HG03103 (cell line): ENCODE measurements at regions not wholly inside any gene's neighbourhood (a gene's known extent, or its start where the extent isn't known, plus 50 kb on each side); places are given as distances from the start of the nearest gene placed in this dataset.

Source experiments
- ATAC-seq: cut with Tn5 transposase; IDR thresholded peaks from one replicate; pipeline ENCODE4 v1.9.1; 2021; ENCODE audit warnings: low read depth; ENCODE audit not compliant: unreplicated experiment

DNA sequence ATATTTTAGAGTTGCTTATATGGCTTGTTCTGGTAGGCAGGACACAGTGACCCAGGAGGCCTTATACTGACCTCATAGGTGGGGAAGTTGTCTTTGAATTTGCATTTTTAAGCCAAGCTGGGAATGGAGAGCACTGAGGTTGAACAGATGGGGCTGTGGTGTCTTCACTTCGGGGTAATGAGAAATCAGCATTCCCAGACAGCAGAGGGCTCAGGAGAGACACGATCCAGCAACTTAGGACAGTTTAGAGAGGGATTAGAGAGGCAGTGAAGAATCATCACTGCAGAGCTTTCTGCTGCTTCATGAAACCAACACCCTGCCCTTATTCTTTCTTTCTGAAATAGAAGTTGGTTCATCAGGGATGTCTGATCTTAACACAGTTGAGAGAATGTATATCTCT, 202.4 kb downstream of the TDRD15 start:
- ATAC-seq: no peak

DNA sequence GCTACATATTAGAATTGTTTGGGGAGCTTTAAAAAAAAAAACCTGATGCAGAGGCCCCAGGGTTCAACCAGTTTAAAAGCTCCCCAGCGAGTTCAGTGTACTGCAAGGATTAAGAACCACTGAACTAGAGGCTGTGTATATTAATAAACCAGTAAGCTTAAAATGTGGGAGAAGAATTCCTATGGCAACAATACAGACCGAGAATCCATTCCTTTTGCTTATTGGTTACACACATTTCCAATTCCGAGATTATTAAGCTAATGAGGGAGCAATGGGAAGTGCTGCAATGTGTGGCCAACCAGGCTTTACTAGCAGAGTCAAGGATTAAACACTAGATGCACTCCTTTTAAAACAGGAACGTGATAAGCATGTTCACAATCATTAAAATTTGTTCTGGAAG, 204.4 kb downstream of the TDRD15 start:
- ATAC-seq: no peak

DNA sequence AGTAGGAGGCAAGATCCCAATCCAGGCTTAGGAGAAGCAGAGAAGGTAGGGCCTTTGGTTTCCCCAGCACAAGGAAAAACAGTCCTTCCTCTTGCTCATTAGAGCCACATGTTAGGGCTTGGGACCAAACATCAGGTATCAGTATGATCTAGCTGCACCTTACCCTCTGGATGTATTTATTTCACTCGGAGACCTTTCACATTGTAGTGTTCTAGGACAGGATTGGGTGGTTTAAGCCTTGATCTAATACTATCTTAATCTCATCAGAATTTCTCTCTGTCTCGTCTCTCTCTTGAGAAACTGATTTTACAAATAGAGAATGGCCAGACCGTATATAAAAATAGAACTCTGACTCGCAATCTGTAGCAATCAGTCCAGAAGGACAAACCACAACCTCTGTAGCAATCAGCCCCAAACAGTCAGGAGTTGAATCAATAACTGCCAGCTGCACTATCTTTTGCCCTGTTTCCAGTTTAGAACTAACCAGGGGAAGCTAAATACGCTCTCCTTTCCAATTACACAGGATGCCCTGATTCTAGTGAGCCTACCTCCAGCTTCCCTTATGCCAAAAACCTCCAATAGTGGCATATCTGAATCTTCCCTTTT, 207.1 kb downstream of the TDRD15 start:
- no peak for ATAC-seq

DNA sequence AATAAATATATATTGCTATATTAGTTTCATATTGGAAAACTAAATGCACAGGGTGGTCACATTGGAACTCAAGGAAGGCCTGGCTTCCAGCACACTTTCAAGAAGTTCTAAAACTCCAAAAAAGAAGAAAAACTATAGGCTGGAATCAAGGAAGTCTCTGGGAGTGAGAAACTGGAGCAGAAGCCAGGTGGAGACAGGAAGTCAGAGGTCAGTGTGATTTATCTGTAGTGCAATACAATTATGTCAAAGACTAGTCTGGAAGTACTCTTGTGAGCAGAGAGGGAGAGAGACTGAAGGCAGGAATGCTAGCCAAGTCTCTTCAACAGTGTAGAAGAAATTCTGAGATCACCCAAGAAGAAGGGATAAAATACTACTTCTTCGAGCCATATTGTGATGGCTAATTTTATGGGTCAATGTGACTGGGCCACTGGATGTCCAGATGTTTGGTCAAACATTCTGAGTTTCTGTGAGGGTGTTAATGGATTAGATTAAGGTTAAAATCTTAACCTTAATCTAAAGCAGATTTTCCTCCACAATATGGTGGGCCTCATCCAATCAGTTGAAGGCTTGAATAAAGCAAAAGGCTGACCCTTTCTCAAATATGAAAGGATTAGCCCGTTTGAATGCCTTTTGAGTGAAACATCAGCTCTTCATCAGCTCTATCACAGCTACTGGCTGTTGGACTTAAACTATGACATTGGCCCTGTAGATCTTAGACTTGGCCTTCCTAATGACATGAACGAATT, 208.0 kb downstream of the TDRD15 start:
- no peak for ATAC-seq

DNA sequence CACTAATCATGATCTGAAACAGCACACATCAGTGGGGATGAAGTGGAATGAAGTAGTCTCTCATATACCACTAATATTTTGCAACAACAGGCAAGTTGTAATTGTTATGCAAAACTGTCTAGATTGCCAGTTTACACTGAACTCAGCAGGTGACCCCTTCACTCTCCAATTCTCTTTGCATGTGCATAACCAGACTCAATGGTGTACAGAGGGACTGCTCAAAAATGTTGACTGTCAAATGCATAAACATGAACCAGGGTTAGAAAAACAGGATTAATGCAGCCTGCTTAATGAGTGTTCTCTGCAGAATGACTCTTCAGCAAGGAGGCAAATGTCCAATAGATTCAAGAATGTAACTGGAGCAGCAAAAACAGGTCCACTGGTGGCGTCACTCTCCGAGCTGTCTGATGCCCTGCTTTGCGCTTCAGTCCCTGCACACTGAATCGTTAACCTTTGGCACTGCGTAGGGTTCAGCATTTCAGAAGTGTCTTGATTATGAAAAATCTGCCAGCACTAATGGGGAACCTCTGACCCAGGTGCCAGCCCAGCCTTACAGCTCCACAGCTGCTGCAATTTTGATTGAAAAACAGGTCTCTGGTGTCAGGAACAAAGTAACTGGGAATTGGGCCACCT, 209.3 kb downstream of the TDRD15 start:
- no peak for ATAC-seq

DNA sequence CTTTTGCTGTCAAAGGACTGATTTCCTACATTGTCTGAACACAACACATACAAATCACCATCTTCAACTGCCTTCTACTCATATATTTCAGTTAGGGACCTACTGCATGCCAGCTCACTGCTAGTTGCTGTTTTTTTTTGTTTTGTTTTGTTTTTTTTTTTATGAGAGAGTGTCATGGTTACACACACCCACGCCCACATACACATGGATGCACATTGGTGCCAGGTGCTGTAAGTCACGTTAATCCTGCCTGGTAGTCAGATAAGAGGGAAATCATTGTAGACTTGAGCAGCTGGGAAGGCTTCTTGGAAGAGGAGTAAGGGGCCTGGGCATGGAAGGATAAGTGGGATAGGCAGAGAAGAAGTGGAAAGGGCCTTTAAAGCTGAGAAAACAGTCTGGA, 209.9 kb downstream of the TDRD15 start:
- ATAC-seq: no peak

DNA sequence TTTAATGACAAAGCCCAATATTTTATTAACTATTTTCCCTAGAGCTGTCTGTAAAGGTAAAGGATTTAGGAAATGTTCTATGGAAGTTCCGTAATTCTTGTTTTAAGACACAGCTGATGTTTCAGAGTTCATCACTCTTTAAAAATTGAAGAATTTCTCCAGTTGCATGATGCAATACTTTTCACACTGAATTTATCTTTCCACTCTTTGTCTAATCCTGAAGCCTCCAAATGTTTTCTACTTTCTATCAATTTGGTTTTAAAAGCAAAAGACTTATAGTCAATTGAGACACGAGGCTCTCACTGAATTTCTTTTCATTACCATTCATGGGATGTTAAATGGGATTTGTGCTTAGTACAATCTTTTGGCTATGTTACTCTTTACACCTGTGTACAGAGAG, 223.2 kb downstream of the TDRD15 start:
- ATAC-seq: no peak

DNA sequence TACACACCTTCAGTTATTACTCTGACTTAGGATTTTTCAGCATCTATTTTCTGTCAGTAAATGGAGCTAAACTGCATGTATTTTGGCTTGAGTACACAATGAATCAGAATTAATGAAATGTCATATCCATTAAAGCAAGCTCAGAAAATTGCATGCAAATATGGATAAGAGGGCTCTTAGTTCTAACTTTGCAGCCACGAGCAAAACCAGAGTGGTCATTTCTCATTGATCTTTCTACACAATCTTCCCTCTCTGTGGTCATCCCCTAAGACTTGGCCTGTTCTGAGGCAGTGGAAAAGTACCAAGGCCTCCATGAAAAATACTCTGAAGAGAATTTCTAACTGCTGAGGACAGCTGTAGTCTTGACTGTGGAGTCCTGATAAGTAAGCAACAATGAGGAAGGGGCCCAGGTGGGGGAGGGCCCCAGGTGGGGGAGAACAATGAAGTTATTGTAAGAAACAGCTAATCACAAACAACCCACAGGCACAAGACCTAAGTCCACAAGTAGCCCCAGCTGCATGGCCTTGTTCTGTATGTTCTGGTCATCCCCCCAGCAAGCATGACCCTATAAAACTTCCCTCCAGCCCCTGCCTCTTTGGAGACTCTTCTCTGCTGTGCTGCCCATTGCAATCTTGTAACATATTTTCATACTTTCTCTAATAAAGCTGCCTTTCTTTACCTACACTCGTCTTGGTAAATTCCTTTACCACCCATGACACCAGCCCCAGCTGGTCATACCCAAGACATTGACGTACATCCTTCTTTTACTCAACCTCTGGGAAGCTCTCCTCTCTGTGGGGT, 230.3 kb downstream of the TDRD15 start:
- no peak for ATAC-seq

DNA sequence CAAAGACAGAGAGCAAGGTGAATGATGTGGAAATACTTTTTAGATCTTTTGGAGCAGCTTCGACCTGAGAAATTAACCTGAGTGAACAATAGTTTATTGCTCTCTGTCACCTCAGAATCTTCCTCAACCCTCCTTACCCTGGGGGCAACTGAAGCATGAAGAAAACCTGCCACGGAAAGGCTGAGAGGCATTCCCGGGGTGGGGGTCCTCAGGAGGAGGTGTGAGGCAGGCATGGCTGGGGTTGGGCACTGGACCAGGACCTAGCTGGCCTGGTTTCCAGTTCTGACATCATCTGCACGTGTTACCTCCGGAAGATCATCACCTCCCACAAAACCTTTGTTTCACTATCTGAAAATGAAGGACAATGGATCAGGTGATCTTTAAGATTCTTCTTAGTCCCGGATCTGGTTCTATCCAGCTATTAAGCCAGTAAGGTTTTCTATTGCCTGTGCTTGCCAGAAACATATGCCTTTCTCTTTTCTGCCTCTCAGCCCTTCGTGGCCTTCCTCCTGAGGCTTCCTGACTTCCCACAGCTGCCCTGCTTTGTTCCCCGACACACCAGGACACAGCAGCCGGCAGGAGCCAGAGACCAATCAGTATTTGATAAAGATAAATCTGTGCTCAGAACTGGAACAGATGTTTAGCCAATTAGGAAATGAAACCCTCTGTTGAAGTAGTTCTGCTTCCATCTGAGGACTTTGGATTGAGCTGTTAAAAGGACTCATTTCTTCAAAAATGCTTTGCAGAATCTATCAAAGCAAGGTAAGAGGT, 232.5 kb downstream of the TDRD15 start:
- no peak for ATAC-seq

DNA sequence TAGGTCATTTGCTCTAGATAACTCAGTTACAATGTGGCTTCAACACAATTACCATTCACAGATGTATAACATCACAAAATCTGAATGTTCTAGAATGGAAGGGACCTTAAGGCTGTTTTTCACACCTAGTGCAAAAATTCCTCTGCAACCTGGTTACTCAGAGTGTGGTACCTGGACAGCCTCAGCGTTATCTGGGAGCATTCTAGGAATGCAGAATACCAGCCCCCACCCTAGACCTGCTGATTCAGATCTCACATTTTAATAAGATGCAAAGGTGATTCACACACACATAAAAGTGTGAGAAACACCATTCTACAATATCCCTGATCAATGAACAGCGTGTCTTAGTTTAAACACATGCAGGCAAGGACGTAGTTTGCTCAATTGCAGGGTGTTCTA, 233.1 kb downstream of the TDRD15 start:
- no peak for ATAC-seq

DNA sequence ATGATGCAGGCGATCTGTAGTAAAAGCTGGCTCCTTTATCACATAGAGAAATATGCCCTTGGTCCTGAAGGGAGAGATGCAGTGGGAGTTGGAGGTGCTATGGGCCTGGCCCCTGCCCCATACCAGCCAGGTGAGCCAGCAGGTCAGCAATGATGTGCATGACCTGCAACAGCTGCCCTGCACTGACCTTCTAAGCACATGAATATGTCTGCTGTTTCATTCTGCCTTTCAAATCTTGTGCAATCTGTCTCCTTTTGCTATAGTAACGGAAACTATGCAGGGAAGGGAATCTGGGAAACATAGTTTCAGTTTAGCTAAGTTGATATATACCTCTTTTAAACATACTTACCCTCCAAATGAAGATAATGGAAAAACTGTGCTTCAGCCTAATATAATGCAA, 235.2 kb downstream of the TDRD15 start:
- ATAC-seq: no peak

DNA sequence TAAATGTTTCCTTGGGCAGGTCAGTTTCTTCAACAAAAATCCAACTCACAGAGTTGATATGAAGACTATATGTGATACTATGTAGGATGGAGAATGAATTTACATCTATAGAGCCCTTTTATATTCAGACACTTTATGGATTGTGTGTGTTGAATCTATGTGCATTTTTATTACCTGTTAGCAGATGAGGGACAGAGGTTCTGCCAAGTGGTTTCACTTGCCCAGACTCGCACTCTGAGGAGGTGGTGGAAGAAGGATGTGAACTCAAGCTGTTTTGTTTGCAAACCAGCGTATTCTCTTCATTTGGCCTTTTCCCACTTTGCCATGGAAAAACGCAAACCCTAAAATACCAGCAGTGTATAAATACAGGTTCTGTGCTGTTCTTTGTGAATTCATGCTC, 237.6 kb downstream of the TDRD15 start:
- no peak for ATAC-seq

DNA sequence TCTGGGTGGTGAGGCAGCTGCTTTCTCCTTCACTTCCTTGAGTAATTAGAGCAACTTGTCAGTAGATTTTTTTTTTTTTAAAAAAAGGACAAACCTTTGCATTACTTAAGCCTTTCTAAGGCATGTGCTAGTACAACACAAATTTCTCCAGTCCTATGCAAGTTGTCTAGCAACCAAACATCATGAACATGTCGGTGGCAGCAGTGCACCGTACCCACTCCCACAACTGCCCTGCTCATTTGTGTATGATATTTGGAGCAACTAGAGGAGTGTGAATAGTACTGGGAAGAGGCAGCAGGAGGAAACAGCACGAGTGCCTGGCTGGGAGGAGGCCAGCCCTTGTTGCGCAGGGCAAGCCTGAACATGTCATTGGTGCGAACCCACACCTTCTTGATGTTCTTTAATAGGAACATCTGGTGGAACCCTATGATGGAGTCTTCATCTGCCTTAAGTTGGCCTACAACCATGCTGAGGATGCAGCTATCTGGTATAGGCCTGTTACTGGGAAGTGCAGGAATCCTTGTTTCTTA, 238.3 kb downstream of the TDRD15 start:
- no peak for ATAC-seq

DNA sequence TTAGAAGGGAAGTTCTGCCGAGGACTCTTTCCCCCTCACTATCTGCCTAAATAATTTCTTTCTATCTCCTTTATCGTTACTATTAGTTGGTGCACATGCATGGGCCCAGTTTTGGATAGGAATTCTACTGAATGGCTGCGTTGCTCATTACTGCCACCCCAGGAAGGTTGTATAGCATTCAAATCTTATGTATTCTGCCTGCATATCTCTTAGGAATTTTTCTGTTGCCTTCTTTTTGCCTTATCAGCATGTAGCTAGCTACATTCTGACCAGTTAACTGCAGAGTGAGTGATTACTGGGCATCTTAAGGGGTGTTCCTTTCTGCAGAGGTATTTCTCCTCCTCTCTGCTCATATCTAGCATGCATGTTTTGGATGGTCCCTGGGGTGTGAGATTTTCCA, 239.6 kb downstream of the TDRD15 start:
- ATAC-seq: no peak

DNA sequence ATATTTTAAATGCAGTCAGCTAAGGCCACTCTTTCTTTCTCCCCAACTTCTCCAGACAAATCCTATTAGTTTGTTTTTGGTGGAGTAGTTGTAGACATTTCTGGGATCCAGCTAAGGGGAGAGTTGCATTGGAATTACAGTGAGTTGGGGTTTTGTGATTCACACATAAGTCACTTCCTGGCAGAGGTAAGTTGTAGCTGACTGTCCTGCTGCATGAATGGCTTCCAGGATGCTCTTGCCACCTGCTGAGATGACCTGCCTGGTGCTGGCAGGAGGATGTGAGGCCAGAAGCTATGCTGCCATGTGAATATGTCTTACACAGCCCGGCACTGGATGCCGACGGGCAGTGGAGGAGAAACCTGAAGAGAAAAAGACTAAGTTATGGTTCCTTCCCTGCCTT, 243.7 kb downstream of the TDRD15 start:
- no peak for ATAC-seq

DNA sequence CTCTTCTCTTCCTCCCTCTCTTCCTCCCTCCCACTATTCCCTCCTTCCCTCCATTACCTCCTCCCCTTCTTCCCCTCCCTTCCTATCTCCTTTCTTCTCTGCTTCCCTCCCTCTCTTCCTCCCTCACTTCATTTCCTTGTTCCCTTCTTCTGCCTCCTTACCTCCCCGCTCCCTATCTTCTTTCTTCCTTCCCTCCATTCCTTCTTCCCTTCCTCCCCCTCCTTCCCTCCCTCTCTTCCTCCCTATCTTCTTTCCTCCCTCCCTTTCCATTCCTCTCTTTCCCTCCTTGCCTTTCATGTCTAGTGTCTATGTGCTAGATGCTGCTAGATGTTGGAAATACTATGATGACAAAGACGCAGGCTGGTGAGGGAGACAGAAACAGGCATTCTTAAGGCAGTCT, 246.0 kb downstream of the TDRD15 start:
- no peak for ATAC-seq

DNA sequence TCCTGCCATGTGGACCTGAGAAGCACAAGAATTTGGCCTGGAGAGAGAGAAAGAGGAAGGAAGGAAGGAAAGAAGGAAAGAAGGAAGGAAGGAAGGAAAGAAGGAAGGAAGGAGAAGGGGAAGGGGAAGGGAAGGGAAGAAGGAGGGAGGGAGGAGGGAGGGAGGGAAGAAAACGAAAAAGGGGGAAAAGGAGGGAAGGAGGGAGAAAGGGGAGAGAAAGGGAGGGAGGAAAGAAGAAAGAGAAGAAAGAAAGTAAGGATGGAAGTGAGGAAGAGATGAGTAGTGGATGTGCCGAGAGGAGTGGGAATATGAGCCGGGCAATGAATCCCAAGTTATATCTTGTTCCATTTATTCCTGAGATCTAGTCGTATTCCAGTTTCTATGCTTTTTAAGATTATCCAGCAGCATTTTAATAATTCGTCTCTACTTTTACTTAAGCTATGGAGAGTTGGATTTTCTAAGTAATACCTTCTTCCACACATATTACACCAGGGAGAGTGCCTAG, 247.8 kb downstream of the TDRD15 start:
- ATAC-seq: no peak

DNA sequence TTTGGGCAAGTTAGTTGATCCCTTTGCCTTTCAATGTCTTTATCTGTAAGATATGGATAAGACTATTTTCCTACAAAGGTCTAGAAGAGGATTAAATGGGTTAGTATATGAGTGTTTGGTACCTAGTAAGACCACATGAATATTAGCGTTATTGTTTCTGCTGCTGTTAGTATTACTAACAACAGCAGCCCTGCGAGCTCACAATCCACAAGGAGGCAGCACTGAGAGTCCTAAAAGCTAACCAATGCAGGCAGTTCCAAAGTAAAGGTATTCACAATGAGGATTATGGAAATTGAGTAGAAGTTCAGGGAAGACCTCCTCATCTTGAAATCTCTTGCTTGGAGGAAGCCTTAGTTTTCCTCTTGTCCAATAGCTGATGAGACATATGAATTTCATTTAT, 248.9 kb downstream of the TDRD15 start:
- no peak for ATAC-seq

DNA sequence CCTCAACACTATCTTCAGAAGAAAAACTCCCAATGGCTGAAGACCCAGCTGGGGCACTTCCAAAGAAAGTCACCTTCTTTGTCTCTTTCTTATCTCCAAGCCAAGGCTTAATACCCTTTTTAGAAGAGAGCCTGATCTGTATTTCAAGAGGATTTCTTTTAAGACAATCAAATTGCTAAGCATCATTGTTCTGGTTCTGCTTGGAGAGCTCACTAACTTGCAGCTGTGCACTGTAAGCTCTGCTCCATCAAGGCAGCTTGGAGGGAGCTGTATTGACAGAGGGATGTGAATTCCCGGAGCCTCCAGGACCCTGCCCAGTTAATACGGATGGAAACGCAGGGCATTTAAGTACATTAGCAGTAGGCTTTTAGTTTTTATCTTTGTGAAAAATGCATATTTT, 253.1 kb downstream of the TDRD15 start:
- ATAC-seq: no peak

DNA sequence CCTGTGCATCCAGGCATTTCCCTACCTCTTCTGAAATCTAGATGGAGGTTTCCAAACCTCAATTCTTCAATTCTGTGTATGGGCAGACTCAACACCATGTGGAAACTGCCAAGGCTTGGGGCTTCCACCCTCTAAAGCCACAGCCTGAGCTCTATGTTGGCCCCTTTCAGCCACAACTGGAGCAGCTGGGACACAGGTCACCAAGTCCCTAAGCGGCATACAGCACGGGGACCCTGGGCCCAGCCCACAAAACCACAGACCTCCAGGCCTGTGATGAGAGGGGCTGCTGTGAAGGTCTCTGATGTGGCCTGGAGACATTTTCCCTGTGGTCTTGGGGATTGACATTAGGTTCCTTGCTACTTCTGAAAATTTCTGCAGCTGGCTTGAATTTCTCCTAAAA, 255.4 kb downstream of the TDRD15 start:
- no peak for ATAC-seq
